ENCODE measurements at regions not wholly inside any gene's neighbourhood (a gene's known extent, or its start where the extent isn't known, plus 50 kb on each side); places are given as distances from the start of the nearest gene placed in this dataset.

DNA sequence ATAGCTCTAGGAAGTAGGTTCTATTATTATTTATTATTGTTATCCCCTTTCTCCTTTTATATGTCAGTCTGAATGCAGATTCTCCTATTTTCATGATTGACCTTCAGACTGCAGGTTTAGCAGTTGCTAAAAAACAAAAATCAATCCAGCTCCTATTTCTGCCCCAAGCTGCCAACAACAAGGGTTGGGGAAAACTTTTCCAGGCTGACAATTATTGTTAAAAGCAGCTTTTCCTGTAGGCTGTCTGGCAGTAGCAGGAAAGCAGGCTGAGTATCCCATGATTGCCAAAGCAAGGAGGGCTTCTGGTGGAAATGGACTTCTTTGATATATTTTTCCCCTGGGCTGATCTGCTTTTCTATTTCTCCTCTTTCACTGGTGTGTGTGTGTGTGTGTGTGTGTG lies 78.0 kb upstream of the CTLA4 start:
- DNase-seq (ENCODE audit: low spot score), result no peak
- in situ Hi-C loops (cut with MboI; ENCODE audit: low sequenced_read_pairs, unreplicated experiment), result no loop called here
- no peak for TF ChIP-seq CTCF (IDR thresholded peaks at IDR 0.05; ENCODE audit: borderline replicate concordance, control extremely low read depth, extremely low read depth, insufficient read depth, missing control alignments)

GRCh38 chr2:203790134-203790852 lies 77.3 kb upstream of the CTLA4 start:
- no peak for DNase-seq (ENCODE audit: low spot score)
- no peak for TF ChIP-seq CTCF (IDR thresholded peaks at IDR 0.05; ENCODE audit: borderline replicate concordance, control extremely low read depth, extremely low read depth, insufficient read depth, missing control alignments)
- in situ Hi-C loops (cut with MboI; ENCODE audit: low sequenced_read_pairs, unreplicated experiment), result no loop called here

GRCh38 chr2:203796248-203797010 lies 71.1 kb upstream of the CTLA4 start:
- TF ChIP-seq CTCF (IDR thresholded peaks at IDR 0.05; ENCODE audit: borderline replicate concordance, control extremely low read depth, extremely low read depth, insufficient read depth, missing control alignments), result no peak
- in situ Hi-C loops (cut with MboI; ENCODE audit: low sequenced_read_pairs, unreplicated experiment), result no loop called here
- DNase-seq (ENCODE audit: low spot score), result no peak

DNA sequence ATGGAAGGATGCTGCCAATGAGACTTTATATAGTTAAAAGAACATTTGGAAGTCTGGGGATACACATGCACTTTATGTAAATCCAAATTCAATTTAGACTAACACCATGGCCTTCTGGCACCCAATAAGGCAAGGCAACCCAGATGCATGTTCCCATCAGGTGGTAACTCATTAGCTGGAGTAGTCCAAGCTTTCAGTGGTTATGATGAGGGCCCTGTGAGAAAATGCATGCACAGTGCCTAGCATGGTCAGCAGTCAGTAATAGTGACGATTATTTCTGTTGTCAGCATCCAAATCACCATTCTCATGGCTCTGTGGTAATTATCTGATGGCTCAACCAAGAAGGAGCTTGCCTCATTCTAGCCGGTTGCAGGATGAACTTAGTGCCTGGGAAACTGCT lies 70.3 kb upstream of the CTLA4 start:
- TF ChIP-seq CTCF (IDR thresholded peaks at IDR 0.05; ENCODE audit: borderline replicate concordance, control extremely low read depth, extremely low read depth, insufficient read depth, missing control alignments), result no peak
- in situ Hi-C loops (cut with MboI; ENCODE audit: low sequenced_read_pairs, unreplicated experiment), result no loop called here
- DNase-seq (ENCODE audit: low spot score), result no peak

GRCh38 chr2:203797712-203798111 lies 69.9 kb upstream of the CTLA4 start:
- in situ Hi-C loops (cut with MboI; ENCODE audit: low sequenced_read_pairs, unreplicated experiment), result no loop called here
- TF ChIP-seq CTCF (IDR thresholded peaks at IDR 0.05; ENCODE audit: borderline replicate concordance, control extremely low read depth, extremely low read depth, insufficient read depth, missing control alignments), result no peak
- DNase-seq (ENCODE audit: low spot score), result no peak

- no peak for TF ChIP-seq CTCF (IDR thresholded peaks at IDR 0.05; ENCODE audit: borderline replicate concordance, control extremely low read depth, extremely low read depth, insufficient read depth, missing control alignments)
- in situ Hi-C loops (cut with MboI; ENCODE audit: low sequenced_read_pairs, unreplicated experiment), result no loop called here
- no peak for DNase-seq (ENCODE audit: low spot score)
Observed at GRCh38 chr2:203798296-203799087, 69.1 kb upstream of the CTLA4 start.

Data from GM13976 (cell line).